NCI-H345 treated with DMSO at 0.1 percent for 48 hours (cell line): ENCODE measurements at regions not wholly inside any gene's neighbourhood (a gene's known extent, or its start where the extent isn't known, plus 50 kb on each side); places are given as distances from the start of the nearest gene placed in this dataset.
A peak's percentile ranks its signal among the peaks of the same experiment; 100 is the strongest.

Experiments used
- DNase-seq: peaks from one replicate; lab custom pipeline; 2025; ENCODE audit not compliant: unreplicated experiment; lab: John Stamatoyannopoulos, UW

DNA sequence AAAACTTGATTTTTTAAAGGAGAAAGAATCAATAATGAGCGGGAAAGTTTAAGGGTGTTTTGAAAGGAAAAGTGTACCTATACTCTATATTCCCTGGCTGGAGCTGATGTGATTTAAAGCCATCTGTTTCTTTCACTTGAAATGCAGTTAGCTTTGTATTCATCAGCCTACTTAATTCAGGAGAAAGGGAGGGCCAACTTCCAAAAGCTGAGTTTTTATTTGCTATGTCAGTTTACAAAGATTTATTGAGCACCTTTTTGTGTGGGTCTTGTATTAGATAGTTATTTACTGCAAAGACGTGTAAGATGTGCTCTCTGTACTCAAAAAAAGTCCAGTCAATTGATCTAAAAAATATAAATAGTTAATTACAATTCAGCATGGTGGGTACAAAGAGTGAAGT is 176.2 kb upstream of the GOLIM4 start:
- DNase-seq: no peak

DNA sequence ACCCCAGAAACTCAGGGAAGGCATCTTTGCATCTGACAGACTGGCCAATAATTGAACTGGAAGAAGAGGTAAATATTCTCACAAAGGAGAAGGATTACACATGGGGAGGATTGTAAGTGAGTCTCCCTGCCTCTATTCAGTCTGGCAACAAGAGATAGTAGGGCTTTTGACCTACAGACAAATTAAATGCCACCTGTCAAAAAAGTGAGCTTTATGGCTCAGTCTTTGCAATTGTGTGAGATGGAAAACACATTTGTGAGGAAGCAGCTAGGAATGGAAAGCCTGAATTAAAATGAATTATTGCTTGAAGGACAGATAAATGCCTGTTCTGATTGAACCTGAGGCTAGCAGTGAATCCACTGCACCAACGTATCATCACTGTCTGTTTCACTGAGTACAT is 173.3 kb upstream of the GOLIM4 start:
- no peak for DNase-seq

DNA sequence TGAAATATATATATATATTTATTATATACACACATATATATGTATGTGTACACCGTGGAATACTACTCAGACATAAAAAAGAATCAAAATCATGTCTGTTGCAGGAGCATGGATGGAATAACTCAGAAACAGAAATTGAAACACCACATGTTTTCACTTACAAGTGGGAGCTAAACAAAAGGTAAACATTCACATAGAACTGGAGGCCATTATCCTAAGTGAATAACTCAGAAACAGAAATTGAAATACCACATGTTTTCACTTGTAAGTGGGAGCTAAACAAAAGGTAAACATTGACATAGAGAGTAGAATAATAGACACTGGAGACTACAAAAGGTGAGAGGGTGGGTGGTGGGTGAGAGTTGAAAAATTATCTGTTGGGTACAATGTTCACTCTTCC is 171.5 kb upstream of the GOLIM4 start:
- DNase-seq: no peak

DNA sequence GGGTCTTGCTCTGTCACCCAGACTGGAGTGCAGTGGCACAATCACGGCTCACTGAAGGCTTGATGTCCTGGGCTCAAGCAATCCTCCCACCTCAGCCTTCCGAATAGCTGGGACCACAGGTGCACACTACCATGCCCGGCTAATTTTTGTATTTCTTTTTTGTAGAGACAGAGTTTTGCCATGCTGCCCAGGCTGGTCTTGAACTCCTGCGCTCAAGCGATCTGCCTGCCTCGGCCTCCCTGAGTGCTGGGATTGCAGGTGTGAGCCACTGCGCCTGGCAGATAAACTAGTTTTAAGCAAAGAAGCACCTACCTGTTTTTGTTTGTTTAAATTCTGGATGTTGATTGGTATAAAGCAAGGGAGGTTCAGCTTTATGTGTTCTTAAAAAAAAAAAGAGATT is 170.6 kb upstream of the GOLIM4 start:
- no peak for DNase-seq

DNA sequence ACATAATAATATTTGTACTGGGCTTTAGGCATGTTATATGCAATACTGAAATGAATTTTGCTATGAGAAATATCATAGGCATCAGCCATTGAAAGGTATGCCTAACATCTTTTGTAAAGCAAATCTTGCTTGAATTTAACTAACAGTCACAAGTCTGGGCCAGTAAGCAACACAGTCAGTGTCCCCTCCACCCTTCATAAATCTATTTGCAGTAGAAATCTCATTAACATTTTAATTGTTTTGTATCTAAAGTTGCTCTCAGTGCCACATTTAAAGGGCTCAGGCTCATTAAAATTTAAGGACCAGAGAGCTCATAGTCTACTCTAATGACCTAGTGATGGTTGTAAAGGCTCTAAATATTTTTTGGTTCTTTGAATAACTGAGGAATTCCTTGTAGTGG is 167.2 kb upstream of the GOLIM4 start:
- DNase-seq: no peak

DNA sequence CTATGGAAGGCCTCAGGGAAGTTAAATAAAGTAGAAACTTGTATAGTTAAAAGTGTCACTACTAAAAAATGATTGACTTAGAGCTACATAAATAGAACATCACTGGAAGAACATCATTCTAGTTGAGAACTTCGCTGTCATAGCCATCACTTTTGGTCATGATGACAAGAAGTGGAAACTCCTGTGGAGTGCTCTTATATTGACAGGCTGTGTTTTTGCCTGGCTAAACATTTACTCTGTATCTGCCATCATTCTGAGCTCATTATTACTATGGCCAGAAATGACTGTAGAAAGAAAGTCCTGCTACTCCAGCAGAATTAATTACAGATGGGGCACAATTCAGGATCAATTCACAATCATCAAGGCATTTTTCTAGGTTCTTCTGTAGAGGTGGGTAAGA is 165.1 kb upstream of the GOLIM4 start:
- no peak for DNase-seq

DNA sequence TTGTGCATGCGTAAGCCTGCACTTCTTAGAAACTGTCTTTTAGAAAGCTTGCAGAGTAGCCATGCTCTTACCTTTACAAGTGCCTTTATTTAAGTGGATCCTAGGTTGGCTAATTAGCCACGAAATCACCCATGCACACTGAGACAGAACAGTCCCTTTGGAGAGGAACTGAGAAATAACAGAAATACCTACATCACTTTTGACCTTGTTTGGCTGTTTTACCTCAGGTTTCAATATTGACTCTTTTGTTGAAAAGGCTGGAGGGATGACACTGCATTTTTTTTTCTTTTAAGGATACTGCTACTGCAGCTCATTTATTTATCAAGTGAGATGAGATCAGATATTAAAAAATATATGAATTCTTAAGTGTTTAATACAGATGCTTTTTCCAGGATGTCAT is 155.6 kb upstream of the GOLIM4 start:
- no peak for DNase-seq

DNA sequence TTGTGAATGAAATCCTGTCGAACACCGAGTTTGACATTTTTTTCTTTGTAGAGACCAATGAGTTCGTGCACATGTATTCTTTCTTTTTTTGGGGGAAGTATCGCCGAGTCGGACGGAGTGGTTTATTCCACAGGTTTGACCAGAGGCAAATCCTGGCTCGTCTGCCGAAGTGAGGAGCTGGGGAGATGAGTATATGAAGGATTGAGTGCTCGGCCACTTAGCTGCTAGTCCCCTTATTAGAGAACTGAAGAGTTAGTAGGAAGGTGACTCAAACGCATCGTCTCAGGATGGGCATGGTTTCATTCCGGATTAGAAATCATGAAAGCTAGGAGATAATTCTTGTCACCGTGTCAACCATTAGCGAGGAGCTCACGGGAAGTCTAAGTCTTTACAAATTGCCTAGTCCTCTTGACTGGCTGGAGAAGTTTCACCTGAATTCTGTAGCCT is 154.7 kb upstream of the GOLIM4 start:
- no peak for DNase-seq

DNA sequence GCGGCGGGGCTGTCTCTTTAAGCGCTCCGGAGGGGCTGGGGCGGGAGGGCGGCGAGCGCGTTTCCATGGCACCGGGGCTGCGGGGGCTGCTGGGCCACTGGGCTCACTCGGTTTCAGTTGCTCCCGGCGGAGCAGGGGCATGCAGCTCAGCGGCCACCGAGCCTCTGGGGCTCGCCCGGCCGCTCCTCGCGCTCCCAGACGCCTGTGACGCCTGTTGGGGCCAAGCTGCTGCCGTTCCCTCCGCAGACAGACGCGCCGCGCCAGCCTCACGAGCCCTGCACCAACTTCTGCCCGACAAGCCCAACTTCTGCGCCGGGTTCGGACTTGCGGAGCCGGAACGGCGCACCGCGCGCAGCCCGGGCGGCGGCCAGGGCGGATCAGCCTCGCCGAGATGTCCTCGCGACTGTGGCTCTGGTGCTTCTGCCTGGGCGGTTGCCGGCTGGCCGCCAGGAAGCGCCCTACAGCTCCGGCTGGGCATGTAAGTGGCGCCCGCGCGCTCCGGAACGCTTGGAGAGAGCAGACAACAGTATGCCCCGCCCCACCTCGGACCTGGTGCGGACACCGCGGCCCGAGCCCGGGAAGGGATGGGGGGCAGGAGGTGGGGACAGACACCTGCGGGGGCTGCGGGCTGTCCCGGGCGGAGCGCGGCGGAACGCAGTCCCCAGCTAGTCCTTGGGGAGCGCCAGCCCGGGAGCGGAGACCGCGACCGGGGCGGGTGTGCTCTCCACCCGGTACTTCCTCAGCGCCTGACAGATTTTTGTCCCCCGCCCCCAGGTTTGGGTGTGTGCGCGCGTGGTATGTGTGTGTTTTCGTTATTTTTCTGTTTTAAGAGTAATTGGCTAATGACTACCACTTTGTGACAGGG is 154.1 kb upstream of the GOLIM4 start:
- peak; percentile 16 for DNase-seq

DNA sequence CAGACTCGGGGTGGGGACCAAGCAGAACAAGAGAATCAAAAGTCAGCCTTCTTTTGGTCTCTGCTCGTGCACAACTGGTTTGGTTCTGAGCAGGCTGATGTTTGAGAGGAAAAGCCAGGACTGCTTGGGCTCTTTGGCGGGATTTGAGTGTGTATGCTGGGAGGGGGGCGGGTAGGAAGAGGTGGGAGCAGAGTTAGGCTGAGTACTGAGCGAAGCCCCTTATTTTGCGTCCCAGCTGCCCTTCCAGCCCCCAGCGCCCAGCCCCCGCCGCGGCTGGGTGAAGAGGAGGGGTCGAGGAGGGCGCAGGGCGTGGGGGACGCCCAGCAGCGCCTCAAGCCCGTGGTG is 153.5 kb upstream of the GOLIM4 start:
- no peak for DNase-seq

DNA sequence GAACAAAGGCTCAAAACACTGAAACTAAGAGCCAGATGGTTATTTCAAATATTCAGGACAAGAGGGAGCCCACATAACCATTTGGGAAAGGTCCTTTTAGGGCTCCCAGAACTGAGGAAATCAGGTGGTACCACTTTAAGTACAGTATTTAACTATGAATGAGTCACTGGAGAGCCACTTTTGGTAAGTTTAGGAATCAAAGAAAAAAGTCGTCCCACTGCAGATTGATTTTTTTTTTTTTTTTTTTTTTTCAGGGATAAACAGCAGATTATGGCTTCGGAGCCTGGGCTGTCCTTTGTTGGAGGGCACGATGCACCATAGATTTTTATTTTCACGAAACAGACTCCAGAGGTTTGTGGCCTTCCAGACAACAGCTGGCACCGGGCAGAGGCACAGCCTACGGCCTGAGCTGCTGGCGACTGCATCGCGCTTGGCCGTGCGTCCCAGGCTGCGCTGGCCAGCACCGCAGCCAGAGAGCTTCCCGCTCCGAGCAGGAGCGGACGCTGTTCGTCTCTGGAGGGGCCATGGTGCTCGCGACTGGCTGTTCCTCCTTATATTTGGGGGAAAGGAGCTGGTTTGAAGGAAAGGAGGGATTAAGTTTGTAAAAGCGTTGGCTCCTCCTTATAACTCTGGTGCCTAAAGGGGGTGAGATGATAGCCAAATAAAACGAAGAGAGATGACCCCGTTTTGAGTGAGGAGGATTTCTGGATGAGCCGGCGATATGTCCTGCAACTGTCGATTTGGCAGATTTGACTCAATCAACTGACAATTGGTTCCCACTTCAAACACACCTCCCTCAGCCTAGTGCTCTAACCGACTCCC is 152.9 kb upstream of the GOLIM4 start:
- no peak for DNase-seq

DNA sequence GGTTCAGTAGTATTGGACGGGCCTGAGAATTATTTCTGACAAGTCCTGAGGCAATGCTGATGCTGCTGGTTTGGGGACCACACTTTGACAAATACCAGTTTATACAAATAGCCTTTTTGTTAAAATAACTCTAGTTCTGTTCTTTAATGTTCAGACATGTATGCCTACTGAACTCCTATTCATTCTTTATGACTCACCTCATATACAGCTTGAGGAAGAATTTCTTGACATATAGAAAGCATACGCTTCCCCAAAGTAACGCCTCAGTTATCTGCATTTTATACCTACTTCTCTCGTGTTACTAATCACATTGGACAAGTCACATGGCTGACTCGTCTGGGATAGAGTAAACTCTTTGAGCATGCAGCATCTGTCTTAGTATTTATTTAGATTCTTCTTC is 145.4 kb upstream of the GOLIM4 start:
- DNase-seq: no peak

DNA sequence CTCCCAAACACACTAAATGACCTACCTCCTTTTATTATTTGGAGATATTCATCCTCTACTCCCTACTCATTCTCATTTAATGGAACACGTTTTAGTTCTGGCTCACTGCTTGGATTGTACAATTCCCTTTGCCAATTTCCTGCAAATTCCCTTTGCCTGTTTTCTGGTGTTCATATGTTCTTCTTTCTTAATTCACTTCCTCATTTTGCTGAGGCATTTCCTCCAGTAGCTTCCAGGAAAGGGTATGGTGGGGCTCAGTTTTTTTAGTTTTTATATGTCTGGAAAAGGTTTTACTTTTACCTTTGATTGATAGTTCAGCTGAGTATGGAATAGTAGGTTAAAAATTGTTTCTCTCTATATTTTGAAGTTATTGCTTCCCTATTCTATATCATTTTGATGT is 143.6 kb upstream of the GOLIM4 start:
- no peak for DNase-seq

DNA sequence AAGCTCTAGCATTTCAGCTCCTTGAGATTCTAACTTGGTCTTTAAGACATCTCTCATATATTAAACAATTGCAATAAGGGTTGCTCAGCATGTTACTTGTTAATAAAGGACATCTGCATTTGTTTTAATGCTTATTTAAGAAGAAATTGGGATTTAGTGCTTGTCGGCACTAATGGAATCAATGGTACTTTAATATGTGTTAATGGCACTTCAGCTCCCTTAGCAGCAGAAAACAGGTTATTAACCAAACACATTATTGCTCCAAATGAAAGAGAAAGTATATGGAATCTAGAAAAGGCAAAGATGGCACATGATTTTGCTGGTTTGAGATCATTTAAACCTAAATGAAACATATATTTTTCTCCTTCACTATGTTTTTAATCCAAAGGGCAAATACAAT is 137.3 kb upstream of the GOLIM4 start:
- no peak for DNase-seq

DNA sequence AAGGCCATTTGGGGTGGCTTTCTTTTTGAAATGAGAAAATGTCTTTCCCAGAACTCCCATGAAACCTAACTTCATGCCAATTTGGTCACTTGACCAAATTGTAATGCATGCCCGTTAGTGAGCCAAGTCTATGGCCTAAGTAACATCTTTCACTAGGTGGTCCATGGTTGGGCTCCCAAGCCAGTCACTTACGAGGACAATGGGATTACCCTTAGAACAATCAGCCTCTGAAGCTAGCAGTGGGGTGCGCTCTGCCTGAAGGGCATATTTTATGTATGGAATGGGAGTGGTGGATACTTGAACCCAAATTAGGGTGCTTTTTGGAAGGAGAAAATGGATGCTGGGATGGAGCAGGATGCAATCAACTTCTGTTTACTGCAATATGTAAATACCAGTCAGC is 127.4 kb upstream of the GOLIM4 start:
- DNase-seq: no peak

DNA sequence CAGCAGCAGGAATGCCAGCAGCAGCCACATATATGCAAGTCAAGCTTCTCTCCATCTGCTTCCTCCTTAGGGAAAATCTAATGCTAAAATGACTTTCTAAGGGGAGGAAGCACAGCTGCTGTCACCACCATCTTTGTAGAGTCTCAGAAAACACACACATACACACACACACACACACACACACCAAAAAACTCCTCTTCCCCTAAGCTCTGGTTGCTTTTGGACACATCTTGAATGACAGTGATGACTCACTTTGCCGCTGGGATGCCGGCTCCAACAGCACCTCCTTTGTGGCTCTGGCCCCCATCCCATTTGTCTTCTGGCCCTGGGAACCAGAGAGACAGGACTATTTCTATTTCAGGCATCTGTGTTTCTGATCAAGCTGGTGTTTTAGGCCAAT is 124.8 kb upstream of the GOLIM4 start:
- DNase-seq: no peak

DNA sequence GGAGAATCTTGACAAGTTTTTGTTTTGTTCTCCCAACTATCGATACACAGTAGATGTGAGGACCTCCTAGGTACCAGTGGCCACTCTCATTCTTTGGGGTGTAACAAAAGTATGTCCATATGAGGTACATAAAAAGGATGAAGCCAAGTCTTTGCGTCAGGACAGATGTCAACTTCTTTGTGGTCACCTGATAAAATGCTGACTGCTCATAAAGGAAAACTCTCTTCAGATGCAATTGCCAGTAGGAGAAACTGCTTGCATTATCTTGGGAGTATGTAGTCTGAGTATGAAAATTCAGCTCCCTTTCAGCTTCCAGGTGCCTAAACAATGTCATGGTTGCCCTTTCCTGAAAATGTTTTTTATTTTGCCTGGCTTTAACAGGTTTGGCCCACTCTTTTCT is 123.8 kb upstream of the GOLIM4 start:
- DNase-seq: no peak

DNA sequence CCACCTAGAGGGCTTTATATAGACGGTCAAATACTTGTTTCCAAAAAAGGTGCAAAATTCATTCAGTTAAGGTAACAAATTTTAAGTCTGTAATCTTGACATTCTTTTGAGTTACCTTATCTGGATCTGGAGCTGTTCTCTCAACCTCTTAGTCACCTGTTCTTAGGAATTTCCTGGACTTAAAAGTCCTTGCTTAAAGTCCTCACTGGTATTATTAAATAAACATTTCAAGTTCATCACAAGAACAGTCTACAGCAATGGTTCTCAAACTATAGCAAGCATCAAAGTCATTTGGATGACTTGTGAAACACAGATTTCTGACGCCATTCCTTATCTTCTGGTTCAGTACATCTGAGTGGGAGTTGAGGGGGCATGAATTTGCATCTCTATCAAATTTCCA is 122.9 kb upstream of the GOLIM4 start:
- no peak for DNase-seq

DNA sequence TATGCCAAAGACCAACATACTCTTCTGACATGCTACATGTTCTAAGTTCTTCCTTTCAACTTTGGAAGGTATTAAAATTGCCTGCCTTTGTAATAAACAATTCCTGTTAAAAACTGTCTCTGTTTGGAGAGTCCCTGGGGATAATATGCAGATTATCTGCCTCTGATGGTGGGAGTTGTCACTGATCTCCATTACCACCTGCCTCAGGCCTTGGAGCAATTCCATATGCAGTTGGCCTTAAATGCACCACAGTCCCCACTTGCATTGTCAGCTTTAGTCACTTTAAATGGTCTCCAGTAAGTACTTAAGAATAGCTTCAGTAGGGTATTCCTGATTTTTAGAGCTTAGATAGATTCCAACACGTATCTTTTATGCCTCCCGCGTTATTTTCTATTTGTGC is 121.1 kb upstream of the GOLIM4 start:
- no peak for DNase-seq

DNA sequence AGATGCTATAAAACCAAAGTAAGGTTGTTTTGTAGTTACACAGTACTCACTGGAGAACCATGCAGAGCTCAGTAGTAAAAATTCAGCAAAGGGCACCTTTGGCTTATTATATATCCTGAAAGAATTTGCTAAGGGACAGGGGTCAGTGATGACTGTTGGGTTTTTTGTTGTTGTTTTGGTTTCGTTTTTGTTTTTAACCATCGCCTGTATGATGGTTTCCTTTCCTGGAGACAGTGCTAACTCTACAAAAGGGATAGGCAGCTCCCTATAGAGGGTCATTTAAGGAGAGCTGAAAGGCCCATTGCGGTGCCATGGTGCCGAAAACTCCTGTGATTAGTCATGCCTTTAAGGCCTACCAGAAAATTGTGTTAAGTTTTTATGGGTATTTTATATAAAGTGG is 118.2 kb upstream of the GOLIM4 start:
- no peak for DNase-seq

DNA sequence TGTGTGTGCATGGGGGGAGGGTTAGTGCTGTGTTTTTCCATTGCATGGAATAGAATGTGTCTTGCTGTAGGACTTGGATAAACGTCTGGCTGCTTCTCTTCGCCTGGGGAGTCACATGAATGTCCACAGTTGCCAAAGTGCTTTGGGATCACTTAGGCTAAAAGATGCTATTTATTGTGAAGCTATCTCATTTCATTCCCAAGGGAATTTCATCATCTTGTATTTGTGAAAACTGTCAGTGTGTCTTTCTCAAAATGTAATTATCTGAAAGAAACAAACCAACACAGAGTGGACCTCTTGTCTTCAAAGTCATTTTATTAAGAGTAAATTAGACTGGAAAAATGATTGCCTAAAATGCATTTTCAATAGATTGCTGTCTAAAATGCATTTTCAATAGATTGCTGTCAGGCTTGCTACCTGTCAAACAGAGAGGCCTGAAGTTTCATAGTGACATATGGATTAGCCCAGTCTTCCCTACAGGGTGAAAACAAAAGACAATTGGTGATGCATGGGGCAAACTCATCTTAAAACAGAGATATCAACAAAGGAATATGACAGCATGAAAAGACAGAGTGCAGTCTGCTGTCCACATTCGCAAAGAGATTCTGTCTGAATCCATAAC is 117.1 kb upstream of the GOLIM4 start:
- DNase-seq: no peak

DNA sequence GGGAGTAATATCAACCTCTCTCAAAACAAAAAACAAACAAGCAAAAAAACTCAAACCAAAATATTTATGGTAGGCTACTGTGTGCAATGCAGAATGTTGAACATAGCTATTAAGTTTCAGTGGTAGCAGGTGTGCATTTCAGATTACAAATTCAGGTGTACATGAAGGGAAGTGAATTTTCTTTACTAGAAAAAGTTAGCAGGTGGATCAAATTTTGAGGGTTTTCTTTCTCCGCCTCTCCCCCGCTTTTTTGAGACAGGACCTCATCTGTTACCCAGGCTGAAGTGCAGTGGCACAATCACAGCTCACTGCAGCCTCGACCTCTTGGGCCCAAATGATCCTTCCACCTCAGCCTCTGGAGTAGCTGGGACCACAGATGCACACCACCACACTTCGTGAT is 109.7 kb upstream of the GOLIM4 start:
- no peak for DNase-seq
